ENCODE measurements at regions not wholly inside any gene's neighbourhood (a gene's known extent, or its start where the extent isn't known, plus 50 kb on each side); places are given as distances from the start of the nearest gene placed in this dataset.

DNA sequence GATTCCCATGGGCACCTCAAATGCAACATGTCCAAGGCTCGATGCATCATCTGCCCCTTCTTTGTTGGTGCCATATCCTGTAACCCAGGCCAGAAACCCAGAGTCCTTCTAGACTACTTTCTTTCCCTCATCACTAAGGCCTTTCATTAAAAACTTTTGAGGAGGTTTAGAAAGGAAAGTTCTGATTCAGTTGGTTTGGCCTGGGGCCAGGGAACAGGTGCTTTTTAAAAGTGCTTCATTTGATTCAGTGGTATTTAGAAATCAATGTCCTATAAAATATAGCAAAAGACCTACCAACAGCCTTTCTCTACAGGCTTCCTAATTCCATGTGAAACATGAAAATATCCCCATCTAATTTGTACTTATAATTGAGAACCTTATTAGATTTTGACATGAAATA lies 341.9 kb upstream of the RORA start:
- Mint-ChIP-seq H3K4me1 (ENCODE audit: low read depth) (no peaks in the 10 kb centered on the region), H3K36me3 (ENCODE audit: insufficient read depth) (no peaks in the 10 kb centered on the region), H3K27me3 (no peaks in the 10 kb centered on the region), H3K4me3 (ENCODE audit: low read depth) (no peak overlapping the region), H3K27ac (no peak overlapping the region), H3K9me3 (ENCODE audit: low read depth) (no peaks in the 10 kb centered on the region)
- DNase-seq (ENCODE audit: low spot score, unreplicated experiment): no peak
- TF ChIP-seq, protein P1, sequence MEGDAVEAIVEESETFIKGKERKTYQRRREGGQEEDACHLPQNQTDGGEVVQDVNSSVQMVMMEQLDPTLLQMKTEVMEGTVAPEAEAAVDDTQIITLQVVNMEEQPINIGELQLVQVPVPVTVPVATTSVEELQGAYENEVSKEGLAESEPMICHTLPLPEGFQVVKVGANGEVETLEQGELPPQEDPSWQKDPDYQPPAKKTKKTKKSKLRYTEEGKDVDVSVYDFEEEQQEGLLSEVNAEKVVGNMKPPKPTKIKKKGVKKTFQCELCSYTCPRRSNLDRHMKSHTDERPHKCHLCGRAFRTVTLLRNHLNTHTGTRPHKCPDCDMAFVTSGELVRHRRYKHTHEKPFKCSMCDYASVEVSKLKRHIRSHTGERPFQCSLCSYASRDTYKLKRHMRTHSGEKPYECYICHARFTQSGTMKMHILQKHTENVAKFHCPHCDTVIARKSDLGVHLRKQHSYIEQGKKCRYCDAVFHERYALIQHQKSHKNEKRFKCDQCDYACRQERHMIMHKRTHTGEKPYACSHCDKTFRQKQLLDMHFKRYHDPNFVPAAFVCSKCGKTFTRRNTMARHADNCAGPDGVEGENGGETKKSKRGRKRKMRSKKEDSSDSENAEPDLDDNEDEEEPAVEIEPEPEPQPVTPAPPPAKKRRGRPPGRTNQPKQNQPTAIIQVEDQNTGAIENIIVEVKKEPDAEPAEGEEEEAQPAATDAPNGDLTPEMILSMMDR (IDR thresholded peaks at IDR 0.05; ENCODE audit: unreplicated experiment): no peak

DNA sequence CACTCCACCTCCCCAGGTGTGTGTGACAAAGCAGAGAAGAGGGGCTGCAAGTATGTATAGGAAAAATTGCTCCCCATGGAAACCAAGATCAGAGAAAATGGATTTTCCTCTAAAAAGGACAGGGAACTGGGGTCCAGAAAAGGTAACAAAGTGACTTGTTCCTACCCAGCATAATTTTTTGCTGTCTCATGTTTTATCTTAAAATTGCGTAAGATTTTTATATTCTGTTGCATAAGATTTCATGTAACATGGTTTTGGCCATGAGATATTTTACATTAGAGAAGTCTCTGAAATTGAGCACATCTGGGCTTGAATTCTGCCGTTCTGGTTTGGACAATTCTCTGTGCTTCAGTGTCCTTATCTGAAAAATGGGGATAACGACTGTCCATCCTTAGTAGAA lies 335.7 kb upstream of the RORA start:
- H3K4me3 Mint-ChIP-seq (ENCODE audit: low read depth): no peak overlapping the region
- TF ChIP-seq, protein P1 (IDR thresholded peaks at IDR 0.05; ENCODE audit: unreplicated experiment): no peak
- no peak overlapping the region for H3K27ac Mint-ChIP-seq
- H3K36me3 Mint-ChIP-seq (ENCODE audit: insufficient read depth): no peaks in the 10 kb centered on the region
- no peaks in the 10 kb centered on the region for H3K9me3 Mint-ChIP-seq (ENCODE audit: low read depth)
- H3K4me1 Mint-ChIP-seq (ENCODE audit: low read depth): no peaks in the 10 kb centered on the region
- H3K27me3 Mint-ChIP-seq: peaks cover 4% of the 10 kb centered on the region
- no peak for DNase-seq (ENCODE audit: low spot score, unreplicated experiment)

DNA sequence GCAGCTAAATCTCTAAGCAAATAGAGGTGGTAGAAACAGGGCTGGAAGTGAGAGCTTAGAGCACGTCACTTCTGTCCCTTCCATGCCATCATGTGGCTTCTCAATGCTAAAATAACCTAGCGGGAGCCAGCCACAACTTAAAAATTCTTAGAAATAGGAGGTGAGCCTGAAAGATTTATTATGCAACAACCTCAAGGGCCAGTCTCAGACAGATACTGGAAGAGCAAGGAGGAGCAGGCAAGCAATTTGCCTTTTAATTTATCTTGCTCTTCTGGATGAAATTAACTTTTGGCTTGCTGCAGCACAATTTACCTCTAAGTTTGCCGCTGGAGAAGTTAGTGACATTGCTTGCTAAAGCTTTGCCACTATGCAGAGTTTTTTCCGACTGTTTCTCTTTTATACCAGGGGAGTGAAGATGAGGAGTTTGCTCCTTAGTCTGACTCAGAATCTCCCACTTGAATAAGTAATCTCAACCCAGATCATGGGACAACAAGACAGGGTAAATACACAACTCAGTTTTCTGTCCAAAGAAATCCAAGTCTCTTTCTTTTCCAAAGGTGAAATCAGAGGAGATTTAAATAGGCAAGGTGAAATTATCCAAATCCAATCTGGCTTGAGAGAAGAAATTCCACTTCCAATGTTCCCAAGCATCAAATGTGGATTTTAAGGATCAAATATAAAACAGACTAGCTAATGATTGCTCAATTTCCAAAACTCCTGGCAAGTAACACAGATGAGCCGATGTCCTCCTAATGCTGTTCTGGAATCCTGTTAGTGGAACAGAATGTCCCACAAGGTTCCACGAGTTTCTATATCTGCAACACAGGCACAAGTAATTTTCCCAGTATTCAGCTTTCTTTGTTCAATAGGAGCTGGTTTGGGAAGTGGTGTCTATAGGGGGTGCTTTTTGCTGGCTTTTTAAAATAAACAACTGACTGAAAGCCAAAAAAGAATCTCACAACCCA lies 329.4 kb upstream of the RORA start:
- TF ChIP-seq, protein P1 (IDR thresholded peaks at IDR 0.05; ENCODE audit: unreplicated experiment): no peak
- Mint-ChIP-seq H3K4me1 (ENCODE audit: low read depth) (peaks cover 4% of the 10 kb centered on the region), H3K9me3 (ENCODE audit: low read depth) (no peaks in the 10 kb centered on the region), H3K27me3 (peaks cover 3% of the 10 kb centered on the region), H3K4me3 (ENCODE audit: low read depth) (no peak overlapping the region), H3K27ac (no peak overlapping the region), H3K36me3 (ENCODE audit: insufficient read depth) (no peaks in the 10 kb centered on the region)
- DNase-seq (ENCODE audit: low spot score, unreplicated experiment): no peak

DNA sequence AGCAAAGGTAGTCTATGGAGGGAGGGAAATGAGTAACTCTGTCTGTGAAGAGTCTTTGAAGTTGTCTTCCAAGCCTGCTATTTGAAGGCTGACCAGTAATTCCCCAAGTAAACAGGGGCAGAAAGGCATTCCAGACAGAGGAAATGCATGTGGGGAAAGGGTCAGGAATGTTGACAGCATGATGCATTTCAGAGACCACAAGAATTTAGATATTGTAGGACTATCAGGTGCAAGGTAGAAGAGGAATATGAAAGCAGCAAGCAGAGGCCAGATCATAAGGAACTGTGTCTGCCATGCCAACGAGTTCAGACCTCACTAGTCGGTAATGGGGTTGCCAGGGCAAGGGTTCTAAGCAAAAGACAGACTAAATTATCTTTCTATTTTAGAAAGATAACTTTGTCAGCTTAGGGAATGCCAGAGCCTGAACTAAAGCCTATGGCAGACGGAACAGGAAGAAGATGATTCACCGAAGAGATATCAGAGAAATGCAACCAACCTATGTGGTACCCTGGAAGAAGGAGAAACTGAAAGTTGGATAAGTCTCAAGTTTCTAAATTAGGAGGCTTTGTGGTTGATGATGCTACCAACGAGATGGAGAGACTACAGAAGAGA lies 327.0 kb upstream of the RORA start:
- H3K4me1 Mint-ChIP-seq (ENCODE audit: low read depth): peaks cover 4% of the 10 kb centered on the region
- no peak overlapping the region for H3K27ac Mint-ChIP-seq
- no peaks in the 10 kb centered on the region for H3K36me3 Mint-ChIP-seq (ENCODE audit: insufficient read depth)
- TF ChIP-seq, protein P1 (IDR thresholded peaks at IDR 0.05; ENCODE audit: unreplicated experiment): no peak
- H3K4me3 Mint-ChIP-seq (ENCODE audit: low read depth): no peak overlapping the region
- no peaks in the 10 kb centered on the region for H3K9me3 Mint-ChIP-seq (ENCODE audit: low read depth)
- peaks cover 6% of the 10 kb centered on the region for H3K27me3 Mint-ChIP-seq
- no peak for DNase-seq (ENCODE audit: low spot score, unreplicated experiment)

DNA sequence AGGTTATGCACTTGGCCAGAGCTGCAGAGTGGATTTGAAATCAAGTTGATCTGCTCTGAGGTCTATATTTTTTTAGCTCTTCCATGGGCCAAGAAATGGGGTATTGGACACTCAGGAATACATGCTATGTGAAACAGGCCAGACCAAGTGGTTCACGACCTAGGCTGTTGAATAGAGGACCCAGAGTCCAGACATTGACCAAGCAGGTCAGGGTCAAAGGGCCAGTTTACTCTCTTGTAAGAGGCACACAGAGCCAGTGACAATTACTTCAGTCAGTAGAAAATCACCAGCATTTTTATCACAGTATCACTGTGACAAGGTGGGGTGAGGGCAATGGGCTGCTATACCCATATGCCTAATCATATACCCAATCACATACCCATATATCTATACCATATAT lies 320.6 kb upstream of the RORA start:
- no peaks in the 10 kb centered on the region for H3K4me1 Mint-ChIP-seq (ENCODE audit: low read depth)
- no peaks in the 10 kb centered on the region for H3K9me3 Mint-ChIP-seq (ENCODE audit: low read depth)
- H3K27ac Mint-ChIP-seq: no peak overlapping the region
- DNase-seq (ENCODE audit: low spot score, unreplicated experiment): no peak
- H3K27me3 Mint-ChIP-seq: peaks cover 4% of the 10 kb centered on the region
- no peaks in the 10 kb centered on the region for H3K36me3 Mint-ChIP-seq (ENCODE audit: insufficient read depth)
- H3K4me3 Mint-ChIP-seq (ENCODE audit: low read depth): no peak overlapping the region
- TF ChIP-seq, protein P1 (IDR thresholded peaks at IDR 0.05; ENCODE audit: unreplicated experiment): no peak
